Fibroblast of lung (primary cell): ENCODE measurements at regions not wholly inside any gene's neighbourhood (a gene's known extent, or its start where the extent isn't known, plus 50 kb on each side); places are given as distances from the start of the nearest gene placed in this dataset.
"Not testable (repeated sequence)": the region's sequence is repeated elsewhere in the genome, so short reads cannot be mapped to it uniquely, and the experiment has no call there.

Experiments
- DNase-seq, 2 donors: peaks; one replicate each; pipeline versions ENCODE4 v3.0.0 to v3.0.0-alpha.2; 2010; ENCODE audit warnings: low read depth in 2 of 2
- H2AFZ ChIP-seq: 2 replicates; pipeline ENCODE4 v1.5.1; 2012; ENCODE audit warnings: low read length, control low read depth, inconsistent platforms
- H3K27ac ChIP-seq: 2 replicates; pipeline ENCODE4 v1.5.1; 2011; ENCODE audit warnings: low read length, control low read depth; ENCODE audit not compliant: insufficient read depth
- H3K27me3 ChIP-seq: 2 replicates; pipeline ENCODE4 v1.5.1; 2011; ENCODE audit warnings: mild to moderate bottlenecking, low read length; ENCODE audit not compliant: control insufficient read depth, insufficient read depth
- H3K36me3 ChIP-seq: 2 replicates; pipeline ENCODE4 v1.5.1; 2011; ENCODE audit warnings: low read length; ENCODE audit not compliant: control insufficient read depth, insufficient read depth
- H3K4me1 ChIP-seq: 2 replicates; pipeline ENCODE4 v1.5.1; 2011; ENCODE audit warnings: low read length; ENCODE audit not compliant: control insufficient read depth, insufficient read depth; ENCODE audit errors: extremely low read depth
- H3K4me2 ChIP-seq: 2 replicates; pipeline ENCODE4 v1.5.1; 2011; ENCODE audit warnings: low read length, control low read depth; ENCODE audit not compliant: insufficient read depth; ENCODE audit errors: extremely low read depth
- H3K4me3 ChIP-seq, 4 experiments: fragments of 200-600 bp in 1 of 4; sonication (generic) in 1 of 4; replicated peaks in 1 of 4; 2 replicates each; pipeline ENCODE4 v1.5.1; 2011 to 2016; ENCODE audit warnings: low read length in 4 of 4, low read depth in 3 of 4, mild to moderate bottlenecking in 3 of 4, control low read depth in 2 of 4, inconsistent platforms in 1 of 4, mixed read lengths in 1 of 4; ENCODE audit not compliant: insufficient read depth in 1 of 4; ENCODE audit errors: control extremely low read depth in 1 of 4
- H3K79me2 ChIP-seq: 2 replicates; pipeline ENCODE4 v1.5.1; 2012; ENCODE audit warnings: mild to moderate bottlenecking, low read length, inconsistent platforms; ENCODE audit not compliant: control insufficient read depth, insufficient read depth
- H3K9ac ChIP-seq: 2 replicates; pipeline ENCODE4 v1.5.1; 2011; ENCODE audit warnings: mild to moderate bottlenecking, low read length, control low read depth; ENCODE audit not compliant: insufficient read depth
- H3K9me3 ChIP-seq: 2 replicates; pipeline ENCODE4 v1.5.1; 2012; ENCODE audit warnings: low read depth, low read length; ENCODE audit not compliant: control insufficient read depth, insufficient read depth
- H4K20me1 ChIP-seq: 2 replicates; pipeline ENCODE4 v1.5.1; 2011; ENCODE audit warnings: low read length; ENCODE audit not compliant: control insufficient read depth, insufficient read depth; ENCODE audit errors: extremely low read depth
- EZH2 ChIP-seq: IDR thresholded peaks from 2 replicates; pipeline ENCODE4 v1.5.1; 2012; ENCODE audit warnings: low read length, control low read depth, mild to moderate bottlenecking; ENCODE audit errors: missing control alignments
- TF ChIP-seq, protein P1 (sequence below), 2 donors: IDR thresholded peaks in 1 of 2; conservative IDR thresholded peaks in 1 of 2; 1 replicate in 1 of 2; 2 replicates in 1 of 2; pipeline ENCODE4 v1.5.1; 2011 to 2012; ENCODE audit warnings: low read length in 2 of 2, control low read depth in 1 of 2, inconsistent platforms in 1 of 2, low read depth in 1 of 2, mild to moderate bottlenecking in 1 of 2

DNA sequence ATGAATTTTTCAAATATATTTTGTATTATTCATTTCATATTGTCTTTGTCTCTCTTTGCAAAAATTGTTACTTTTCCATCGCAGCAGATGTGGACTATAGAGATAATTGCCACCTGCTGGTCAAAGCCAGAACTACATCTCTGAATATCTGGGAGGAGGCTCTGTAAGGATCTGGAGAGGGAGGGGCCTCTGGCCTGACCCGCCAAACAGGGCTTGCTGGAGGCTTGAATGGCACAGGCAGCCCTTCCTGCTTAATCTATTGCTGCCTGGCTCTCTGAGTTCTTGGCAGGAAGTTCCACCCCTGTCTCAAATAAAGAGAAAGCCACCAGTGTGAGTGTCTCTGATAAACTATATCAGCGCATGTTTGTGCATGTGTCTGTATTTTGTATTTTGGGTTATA is 132.4 kb downstream of the ZMAT1 start:
- Histone ChIP-seq H2AFZ (peak overlapping the region; percentile 19), H3K9ac (no peak overlapping the region), H3K4me3 (peak overlapping the region in 2 of 4 experiments; percentile 40 to 41), H3K4me2 (no peak overlapping the region), H4K20me1 (no peaks in the 10 kb centered on the region), H3K4me1 (no peaks in the 10 kb centered on the region), H3K79me2 (no peaks in the 10 kb centered on the region), H3K9me3 (no peaks in the 10 kb centered on the region), H3K27me3 (no peaks in the 10 kb centered on the region), H3K27ac (no peak overlapping the region), H3K36me3 (no peaks in the 10 kb centered on the region)
- DNase-seq = peak; percentile 76 to 87
- no peak for TF ChIP-seq EZH2
- TF ChIP-seq, protein P1, sequence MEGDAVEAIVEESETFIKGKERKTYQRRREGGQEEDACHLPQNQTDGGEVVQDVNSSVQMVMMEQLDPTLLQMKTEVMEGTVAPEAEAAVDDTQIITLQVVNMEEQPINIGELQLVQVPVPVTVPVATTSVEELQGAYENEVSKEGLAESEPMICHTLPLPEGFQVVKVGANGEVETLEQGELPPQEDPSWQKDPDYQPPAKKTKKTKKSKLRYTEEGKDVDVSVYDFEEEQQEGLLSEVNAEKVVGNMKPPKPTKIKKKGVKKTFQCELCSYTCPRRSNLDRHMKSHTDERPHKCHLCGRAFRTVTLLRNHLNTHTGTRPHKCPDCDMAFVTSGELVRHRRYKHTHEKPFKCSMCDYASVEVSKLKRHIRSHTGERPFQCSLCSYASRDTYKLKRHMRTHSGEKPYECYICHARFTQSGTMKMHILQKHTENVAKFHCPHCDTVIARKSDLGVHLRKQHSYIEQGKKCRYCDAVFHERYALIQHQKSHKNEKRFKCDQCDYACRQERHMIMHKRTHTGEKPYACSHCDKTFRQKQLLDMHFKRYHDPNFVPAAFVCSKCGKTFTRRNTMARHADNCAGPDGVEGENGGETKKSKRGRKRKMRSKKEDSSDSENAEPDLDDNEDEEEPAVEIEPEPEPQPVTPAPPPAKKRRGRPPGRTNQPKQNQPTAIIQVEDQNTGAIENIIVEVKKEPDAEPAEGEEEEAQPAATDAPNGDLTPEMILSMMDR (conservative IDR thresholded peaks at IDR 0.05 in 1 of 2, IDR thresholded peaks at IDR 0.05 in 1 of 2; ENCODE audit: low read depth in 1 of 2, low read length in 2 of 2) = peak; percentile 53 to 55

DNA sequence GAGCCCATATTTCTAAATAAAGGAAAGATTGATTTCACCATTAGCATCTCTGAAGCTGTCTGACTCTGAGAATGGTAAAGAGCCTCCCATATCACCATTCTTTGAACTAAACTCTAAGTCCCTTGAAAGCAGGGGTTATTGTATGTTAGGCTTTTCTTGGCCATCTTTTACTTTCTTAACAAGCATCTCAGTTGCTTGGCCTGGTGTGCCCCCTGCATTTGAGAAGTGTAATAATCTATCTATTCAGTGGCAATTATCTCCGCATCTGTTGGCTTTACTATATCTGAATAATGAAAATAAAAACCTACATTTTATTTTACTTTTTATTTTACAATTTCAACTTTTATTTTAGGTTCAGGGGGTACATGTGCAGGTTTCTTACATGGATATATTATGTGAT is 128.3 kb upstream of the ARMCX2 start:
- H3K4me2 ChIP-seq = no peak overlapping the region
- no peaks in the 10 kb centered on the region for H3K36me3 ChIP-seq
- DNase-seq = no peak
- no peak overlapping the region for H3K9ac ChIP-seq
- H2AFZ ChIP-seq = no peak overlapping the region
- no peak overlapping the region for H3K27ac ChIP-seq
- H3K27me3 ChIP-seq = no peaks in the 10 kb centered on the region
- no peak for TF ChIP-seq EZH2
- TF ChIP-seq, protein P1 (conservative IDR thresholded peaks at IDR 0.05 in 1 of 2, IDR thresholded peaks at IDR 0.05 in 1 of 2; ENCODE audit: low read depth in 1 of 2, low read length in 2 of 2) = no peak
- H4K20me1 ChIP-seq = no peaks in the 10 kb centered on the region
- H3K4me3 ChIP-seq = no peak overlapping the region
- H3K9me3 ChIP-seq = no peaks in the 10 kb centered on the region
- H3K79me2 ChIP-seq = no peaks in the 10 kb centered on the region
- no peaks in the 10 kb centered on the region for H3K4me1 ChIP-seq

DNA sequence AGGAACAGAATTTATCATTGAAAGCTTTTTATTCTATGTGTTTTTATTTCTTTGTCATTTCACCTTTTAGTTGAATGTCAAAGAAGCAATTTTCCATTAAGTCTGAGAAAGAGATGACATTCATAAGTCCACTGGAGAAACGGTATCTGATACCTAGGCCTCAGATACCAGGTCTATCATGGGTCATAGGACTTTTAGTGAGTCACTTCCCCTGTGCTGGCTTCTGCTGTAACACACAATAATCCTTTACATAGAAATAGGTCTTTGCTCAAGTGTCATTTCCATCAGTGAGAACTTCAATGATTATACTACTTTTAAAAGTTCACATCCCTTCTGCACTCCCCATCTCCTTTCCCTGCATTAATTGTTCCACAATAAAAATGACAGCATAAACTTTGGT is 125.5 kb upstream of the ARMCX2 start:
- Histone ChIP-seq H3K79me2 (no peaks in the 10 kb centered on the region), H4K20me1 (no peaks in the 10 kb centered on the region), H3K4me3 (no peak overlapping the region), H3K9me3 (no peaks in the 10 kb centered on the region), H3K27me3 (no peaks in the 10 kb centered on the region), H3K27ac (no peak overlapping the region), H2AFZ (no peak overlapping the region), H3K36me3 (no peaks in the 10 kb centered on the region), H3K4me1 (no peaks in the 10 kb centered on the region), H3K4me2 (no peak overlapping the region), H3K9ac (no peak overlapping the region)
- no peak for DNase-seq
- TF ChIP-seq, protein P1 (conservative IDR thresholded peaks at IDR 0.05 in 1 of 2, IDR thresholded peaks at IDR 0.05 in 1 of 2; ENCODE audit: low read depth in 1 of 2, low read length in 2 of 2) = no peak
- no peak for TF ChIP-seq EZH2

DNA sequence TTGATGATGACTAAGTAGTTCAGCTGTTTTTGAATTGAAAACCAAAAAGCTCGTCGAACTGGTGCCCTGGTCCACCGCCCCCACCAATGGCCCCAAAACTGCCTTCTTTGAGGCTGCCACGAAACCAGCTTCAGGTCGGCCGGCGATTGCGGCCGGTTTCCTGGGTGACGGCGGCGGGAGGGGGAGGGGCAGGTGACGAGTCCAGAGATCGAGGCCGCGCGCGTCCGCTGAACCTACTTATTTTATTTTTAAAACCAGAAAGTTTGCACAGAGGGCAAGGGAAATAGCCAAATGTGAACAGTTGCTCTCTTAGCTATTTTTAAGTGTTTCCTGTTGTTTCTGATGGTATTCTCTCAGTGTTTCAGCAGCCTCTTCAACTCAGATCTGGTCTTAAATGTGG is 120.8 kb upstream of the ARMCX2 start:
- not testable (repeated sequence) for H3K9me3 ChIP-seq, H3K27ac ChIP-seq, H3K4me2 ChIP-seq, H3K4me1 ChIP-seq, H2AFZ ChIP-seq, DNase-seq, H4K20me1 ChIP-seq, H3K36me3 ChIP-seq, H3K4me3 ChIP-seq, H3K79me2 ChIP-seq, H3K27me3 ChIP-seq, H3K9ac ChIP-seq
